Stimulated activated CD4-positive, alpha-beta T cell treated with anti-CD3 and anti-CD28 coated beads, Interleukin-2, amount 100 ng/mL, for 24 hours (primary cell): ENCODE measurements at regions not wholly inside any gene's neighbourhood (a gene's known extent, or its start where the extent isn't known, plus 50 kb on each side); places are given as distances from the start of the nearest gene placed in this dataset.

ENCODE experiments used
- DNase-seq, 2 donors: peaks; one replicate each; pipeline ENCODE4 v3.0.0-alpha.2; 2020

DNA sequence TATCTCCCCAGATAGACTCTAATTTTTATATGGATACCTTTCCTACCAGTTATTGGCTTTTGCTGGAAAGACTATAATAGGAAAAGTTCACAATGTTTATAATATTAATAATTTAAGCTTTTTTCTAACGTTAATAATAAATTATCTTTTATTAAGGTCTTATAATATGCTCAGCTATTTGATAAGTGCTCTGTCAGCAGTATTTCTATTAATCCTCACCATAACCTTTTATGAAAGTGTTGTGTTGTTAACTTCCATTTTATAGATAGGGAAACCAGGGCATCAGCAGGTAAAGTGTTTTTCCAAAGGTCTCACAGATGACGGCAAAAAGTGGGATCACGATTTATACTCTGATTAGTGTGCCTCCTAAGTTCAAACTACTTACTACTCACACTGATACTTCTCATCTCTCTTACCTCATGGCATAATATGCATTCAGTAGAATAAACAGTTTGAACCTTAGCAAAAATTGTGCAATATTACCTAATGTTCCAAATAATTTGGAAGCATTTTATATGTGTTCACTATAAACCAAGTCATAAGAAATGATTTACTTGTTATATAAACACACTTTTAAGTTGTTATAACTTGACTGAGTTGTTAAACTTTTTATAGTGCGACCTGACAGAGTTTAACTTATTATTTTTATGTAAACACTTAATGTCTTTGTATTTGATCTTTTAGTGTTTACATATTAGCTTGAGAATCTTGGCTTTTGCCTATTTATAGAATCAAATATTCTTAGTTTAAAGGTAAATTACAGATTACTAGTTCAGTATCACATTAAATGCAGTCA lies 274.9 kb upstream of the DCBLD2 start:
- DNase-seq: no peak

DNA sequence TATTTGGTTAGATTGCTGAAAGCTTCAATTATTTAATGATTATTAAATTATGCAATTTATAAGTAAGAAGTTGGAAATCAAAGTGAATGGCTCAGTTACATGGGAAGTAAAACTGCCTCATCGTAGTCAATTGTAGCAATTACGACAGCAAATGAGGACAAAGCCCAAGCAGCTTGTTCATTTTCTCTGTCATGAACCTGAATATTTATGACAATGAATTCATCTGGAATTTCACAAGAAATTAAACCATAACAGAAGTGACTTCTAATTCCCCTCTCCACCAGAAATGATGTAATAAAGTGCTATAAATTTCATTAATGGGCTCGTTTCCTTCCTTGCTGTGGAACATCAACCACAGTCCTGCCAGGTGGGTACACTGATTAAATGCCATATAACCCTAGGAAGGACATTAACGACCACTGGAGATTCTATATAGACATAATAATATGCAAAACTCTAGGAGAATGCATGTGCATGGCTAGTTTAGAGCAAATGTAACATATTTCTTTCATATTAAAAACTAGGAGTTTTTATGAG lies 273.8 kb upstream of the DCBLD2 start:
- no peak for DNase-seq

DNA sequence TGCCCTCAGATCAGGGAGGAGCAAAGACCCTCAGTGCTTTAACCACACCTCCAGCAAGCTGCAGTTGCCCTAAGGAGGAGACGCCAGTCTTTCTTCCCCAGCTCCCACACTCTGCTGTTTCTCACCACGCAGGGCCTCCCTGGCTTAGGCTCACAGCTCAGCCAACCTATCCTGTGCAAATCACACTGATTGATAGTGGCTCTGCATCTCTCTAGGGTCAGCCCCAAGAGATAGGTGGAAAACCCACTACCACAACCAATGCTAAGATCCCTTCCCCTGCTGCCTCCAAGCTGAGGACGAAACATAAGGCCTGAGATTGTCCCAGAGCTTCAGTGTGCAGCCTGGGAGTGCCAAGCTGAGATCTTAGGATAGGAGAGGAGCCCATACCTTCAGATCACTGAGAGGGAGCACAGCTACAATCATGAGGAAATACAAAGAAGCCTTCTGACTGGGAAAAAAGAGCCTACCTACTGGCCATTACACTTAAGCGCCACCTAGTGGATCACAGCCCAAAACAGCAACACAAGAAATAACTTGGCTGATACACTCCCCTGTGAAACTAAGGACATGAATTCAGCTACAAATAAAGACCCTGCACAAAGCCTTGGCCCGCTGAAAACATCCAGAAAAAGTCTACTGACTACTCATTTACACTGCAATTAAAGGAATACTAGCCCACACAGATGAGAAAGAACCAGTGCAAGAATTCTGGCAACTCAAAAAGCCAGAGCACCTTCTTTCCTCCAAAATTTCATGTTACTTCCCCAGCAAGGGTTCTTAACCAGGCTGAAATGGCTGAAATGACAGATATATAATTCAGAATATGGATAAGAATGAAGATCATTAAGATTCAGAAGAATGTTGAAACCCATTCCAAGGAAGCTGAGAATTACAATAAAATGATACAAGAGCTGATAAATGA lies 271.5 kb upstream of the DCBLD2 start:
- DNase-seq: peak in 1 of 2 donors; percentile 33

DNA sequence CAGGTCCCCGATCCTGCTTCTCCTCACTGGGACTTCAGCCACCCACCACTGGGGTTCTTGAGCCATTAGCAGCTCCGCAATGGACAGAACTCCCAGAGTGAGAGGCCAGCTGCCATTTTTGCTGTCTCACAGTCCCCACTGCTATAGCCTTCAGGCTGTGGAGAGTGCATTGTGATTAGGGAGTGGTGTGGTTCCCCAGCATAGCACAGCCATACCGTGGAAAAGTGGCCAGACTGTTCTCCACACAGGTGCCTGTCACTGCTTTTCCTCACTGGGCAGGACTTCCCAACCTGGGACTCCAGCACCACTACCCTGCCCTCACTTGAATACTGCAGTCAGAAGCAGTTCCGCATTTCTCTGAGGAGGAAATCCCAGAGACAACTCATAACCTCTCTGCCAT lies 270.3 kb upstream of the DCBLD2 start:
- DNase-seq: no peak

DNA sequence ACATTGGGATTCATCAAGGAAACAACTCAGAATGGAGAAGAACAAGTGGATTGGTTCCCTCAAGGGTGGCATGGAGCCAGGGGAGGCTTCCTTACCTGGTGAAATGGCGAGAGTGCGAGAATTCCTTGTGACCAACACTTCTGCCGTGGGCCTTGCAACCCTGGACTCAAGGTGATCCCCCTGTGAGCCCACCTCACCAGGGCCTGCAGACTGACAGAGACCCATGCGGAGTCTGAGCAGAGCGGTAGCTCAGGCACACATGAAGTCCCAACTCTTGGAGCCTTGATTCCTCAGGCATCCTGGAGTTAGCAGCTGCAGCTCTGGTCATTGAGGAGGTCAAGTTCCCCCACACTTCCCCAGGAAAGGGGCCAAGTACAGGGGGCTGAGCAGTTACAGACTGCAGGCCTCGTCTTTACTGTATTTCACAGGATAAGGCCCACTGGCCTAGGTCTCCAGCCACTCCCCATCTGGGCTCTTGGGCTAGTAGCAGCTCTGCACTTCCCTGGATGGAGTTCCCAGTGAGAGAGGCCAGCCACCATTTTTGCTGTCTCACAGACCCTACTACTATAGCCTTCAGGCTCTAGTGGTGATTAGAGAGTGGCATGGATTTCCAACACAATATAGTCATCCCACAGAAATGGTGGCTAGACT lies 269.5 kb upstream of the DCBLD2 start:
- no peak for DNase-seq

GRCh38 chr3:99167071-99167470 lies 265.6 kb upstream of the DCBLD2 start:
- DNase-seq: no peak

- no peak for DNase-seq
These were observed 261.8 kb upstream of the DCBLD2 start for GRCh38 chr3:99163314-99163713.

- no peak for DNase-seq
These were observed 257.8 kb upstream of the DCBLD2 start for GRCh38 chr3:99159220-99159762.

DNA sequence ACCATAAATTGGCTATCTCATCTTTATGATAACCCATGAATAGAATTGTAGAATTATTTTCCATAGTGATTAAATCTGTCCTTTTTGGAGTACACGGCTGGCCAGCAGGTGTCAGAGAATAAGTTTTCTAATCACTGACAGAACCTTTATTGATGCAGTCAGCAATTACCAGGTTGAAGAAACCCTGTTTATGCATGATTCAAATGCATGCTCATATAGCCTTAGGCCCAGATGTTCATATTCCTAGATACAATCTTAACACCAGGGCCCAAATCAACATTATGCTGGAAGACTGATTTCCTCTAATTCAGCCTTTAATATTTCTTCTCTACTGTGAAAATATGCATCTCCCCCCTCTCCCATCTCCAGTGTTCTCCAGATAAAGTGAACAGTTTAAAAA lies 243.5 kb upstream of the DCBLD2 start:
- no peak for DNase-seq

- DNase-seq: no peak
These were observed 242.0 kb upstream of the DCBLD2 start for GRCh38 chr3:99143493-99143892.

- no peak for DNase-seq
These were observed 233.5 kb upstream of the DCBLD2 start for GRCh38 chr3:99134986-99135385.

DNA sequence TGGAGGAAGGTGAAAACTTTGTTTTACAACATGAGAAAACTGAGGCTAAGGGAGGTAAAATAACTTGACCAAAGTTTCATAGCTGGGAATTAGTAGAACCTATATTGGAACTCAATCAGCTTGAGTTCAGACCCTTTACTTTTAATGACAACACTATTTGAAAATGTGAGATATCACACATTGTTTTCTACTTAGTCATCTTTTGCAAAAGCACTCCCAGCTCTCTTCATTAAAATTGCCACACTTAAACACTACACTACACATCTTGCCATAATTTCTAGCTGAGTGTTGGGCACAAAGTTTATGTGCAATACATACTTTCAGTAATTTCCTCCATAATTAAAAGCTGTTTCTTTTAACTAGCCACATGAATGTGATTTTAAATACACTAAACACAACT lies 230.4 kb upstream of the DCBLD2 start:
- no peak for DNase-seq

GRCh38 chr3:99128725-99129505 lies 227.4 kb upstream of the DCBLD2 start:
- no peak for DNase-seq

- no peak for DNase-seq
These were observed 226.7 kb upstream of the DCBLD2 start for GRCh38 chr3:99128235-99128634.

GRCh38 chr3:99126316-99126715 lies 224.8 kb upstream of the DCBLD2 start:
- no peak for DNase-seq

DNA sequence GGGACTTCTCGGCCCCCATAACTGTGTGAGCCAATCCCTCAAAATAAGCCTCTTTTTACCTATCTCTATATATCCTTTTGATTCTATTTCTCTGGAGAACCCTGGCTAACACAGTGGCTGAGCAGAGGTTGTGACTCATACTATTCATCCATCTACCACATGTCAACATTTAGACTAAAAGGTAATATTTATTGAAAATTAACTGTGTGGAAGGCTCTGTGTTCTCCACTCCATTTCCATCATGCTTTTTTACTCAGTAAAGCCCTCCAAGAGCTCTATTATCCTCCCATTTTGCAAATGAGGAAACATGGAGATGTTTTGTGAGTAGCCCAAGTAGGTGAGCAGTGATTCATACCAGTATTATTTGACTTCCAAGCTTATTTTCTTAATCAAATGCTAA lies 217.9 kb upstream of the DCBLD2 start:
- DNase-seq: no peak

DNA sequence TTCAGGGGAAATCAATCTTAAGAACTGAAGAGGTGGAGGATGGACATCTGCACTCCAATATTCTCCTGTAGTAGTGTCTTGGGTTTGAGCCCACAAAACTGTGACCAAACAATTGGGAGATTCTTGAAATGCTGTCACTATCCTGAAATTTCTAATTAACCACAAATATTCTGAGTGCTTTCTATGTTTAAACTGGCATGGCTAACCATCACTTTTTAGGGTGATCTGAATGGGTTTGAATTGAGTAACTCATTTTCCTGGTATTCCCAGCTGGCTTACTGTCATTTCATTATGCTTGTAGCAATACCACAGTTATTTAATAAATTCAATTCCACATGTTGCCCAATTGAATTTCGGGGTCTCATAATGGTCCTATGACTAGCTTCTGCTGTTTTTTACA lies 216.9 kb upstream of the DCBLD2 start:
- DNase-seq: no peak

DNA sequence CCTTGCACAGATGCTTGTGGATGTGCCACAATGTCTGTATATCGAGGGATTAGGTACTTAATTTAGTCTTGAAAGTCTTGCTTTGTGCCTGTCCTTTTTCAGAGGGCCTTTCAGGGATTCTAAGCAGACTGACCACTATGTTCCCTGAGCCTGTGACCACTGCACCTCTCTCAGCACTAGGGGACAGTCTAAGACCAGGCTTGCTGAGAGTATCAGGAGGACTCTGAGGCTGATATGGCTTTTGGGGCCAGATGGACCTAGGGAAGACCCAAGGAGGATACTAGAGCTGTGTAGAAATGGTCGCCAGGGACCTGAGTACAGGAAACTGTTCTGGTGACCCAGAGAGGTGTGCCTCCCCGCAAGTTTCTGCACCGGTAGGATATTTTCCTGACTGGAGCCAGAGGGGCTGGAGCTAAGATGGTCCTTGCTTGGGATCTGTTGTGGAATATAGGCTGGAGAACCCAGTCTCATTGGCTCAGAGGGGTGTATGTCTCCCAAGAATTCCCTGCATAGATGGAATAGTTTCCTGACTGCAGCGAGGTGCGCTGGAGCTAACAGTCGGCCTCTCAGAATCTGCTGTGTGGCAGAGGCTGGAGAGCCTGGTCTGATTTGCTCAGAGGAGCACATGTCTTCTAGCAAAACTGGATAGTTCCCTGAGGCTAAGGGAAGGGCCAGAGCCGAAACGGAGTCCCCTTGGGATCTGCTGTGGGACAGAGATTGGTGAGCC lies 213.2 kb upstream of the DCBLD2 start:
- no peak for DNase-seq

- DNase-seq: no peak
These were observed 209.7 kb upstream of the DCBLD2 start for GRCh38 chr3:99111235-99111634.

- no peak for DNase-seq
These were observed 208.9 kb upstream of the DCBLD2 start for GRCh38 chr3:99110401-99110800.

DNA sequence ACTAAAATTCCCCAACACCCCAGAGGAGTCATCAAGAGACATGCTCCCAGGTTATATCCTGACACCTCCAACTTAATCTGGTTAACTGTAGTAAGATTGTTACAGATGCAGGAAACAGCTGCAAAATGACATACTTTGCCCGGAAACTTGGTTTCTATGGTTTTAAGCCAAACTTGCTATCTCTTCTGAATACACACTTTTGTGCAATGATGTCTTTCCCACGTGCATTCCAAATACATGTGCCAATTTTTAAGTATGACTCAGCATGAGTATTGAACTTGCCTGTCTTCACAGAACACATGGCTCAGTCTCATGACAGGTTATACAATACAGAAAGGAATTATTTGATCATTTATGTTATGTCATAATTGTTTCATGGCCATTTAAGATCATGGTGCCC lies 207.0 kb upstream of the DCBLD2 start:
- DNase-seq: no peak
